Lung microvascular endothelial cell (primary cell): ENCODE measurements at regions not wholly inside any gene's neighbourhood (a gene's known extent, or its start where the extent isn't known, plus 50 kb on each side); places are given as distances from the start of the nearest gene placed in this dataset.

Experiments used
- DNase-seq, 2 donors: peaks; one replicate each; pipeline versions ENCODE4 v3.0.0 to v3.0.0-alpha.2; 2010; ENCODE audit warnings: low read depth in 2 of 2

DNA sequence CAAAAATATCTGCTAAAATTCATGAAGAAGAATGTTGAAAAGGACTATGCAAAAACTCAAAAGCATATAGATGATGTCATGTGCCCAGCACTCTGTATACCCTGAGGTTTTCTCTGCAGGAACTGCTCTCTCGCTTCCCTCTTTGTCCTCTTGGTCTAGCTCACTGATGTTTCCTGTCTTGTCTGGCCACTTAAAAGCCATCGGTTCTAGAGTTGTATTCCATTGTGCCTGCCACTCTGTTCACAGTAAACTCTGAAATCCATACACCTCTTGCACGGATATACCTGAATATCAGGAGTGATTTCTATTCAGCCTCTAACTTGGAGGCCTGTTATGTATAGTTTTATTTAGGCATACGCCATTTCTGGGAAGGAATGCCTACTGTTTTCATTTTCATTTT is 101.0 kb upstream of the CNTNAP4 start:
- DNase-seq: no peak

DNA sequence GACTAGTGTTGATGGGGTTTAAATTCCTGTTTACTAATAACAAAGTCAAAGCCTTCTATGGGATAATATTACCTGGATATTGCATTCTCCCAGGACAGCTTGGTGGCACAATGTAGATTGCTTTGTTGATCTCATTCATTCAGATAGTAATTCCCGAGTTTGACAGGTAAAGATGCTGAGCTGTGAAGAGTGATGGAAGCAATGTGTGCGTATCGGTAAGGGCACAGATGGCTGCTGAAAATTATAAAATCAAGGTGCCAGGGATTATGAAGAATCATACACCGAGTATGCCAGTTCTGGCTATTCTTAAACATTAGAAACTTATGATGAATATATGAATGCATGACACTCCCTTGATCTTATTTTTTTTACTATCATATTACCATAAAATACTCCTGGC is 100.6 kb upstream of the CNTNAP4 start:
- DNase-seq: no peak

DNA sequence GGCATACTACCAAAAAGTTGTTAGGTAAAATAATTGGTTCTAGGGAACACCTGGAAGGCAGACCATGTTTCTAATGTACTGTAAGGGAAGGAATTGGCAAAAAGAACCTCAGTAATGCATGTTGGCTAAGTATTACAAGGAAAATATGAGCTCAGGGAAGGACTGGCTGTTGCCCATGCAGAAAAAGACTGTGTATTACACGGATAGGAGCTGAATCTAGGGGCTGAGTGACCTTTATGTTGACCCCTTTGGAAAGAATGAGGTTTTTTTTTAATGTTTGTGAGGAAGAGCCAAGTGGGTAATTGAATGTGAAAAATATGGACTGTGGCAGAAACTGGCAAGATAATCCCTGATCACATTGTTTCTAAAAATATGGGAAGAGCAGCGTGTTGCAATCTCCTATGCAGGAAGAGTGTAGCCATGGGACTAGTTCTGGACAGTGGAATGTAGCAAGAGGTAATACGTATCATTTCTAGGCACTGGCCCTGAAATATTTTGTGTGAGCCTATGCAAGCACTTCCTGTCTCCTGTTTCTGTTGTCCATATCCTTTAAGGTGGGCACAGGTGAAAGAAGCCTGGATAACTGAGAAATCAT is 95.1 kb upstream of the CNTNAP4 start:
- no peak for DNase-seq

DNA sequence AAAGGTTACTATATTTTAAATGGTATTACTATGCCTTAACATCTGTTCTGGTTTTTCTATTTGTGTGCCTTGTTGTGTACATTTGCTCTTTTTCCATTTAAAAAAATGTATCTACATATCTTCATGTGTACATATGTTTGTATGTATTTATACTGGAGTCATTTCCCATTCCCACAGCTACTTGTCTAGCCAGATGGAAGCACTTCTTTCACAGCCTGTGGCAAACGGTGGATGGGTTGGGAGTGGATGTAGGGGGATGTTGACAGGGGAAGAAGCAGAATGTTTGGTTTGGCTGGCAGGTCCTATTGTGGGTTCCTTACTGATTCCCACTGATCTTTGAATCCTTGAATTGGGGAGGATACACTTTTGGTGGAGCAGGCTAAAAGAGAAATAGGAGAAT is 93.6 kb upstream of the CNTNAP4 start:
- DNase-seq: no peak

DNA sequence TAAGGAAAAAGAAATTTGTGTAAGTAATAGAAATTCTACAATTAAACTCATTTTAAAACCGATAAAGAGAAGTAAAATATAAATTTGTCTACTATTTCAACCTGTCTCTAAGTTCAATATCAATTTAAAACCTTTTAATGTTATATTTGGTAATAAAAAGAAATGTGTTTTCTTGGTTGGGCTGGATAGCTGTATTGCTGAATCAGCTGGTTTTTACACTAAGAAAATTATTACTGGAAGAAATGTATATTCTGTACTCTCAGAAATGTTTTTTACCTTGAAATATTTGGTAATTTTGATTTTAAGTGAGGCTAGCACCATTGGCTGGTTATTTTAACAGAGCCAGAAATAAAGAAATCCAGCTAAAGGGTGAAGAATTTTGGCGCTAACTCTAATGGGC is 87.1 kb upstream of the CNTNAP4 start:
- DNase-seq: no peak

DNA sequence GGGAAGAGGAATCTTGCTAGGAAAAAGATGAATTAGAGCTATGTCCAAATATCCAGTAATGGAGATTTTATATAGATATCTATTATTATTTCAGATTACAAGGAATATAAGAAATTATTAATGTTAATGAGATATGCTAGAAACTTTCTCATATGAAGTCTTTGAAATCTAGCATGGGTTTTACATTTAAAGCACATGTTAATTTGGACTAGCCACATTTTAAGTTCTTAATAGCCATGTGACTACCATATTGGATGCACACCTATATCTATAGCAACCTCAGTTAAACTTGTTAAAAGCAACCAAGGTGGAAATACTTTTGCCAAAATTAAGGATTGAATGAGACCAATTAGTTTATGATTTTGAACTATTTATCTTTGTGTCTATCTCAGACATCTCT is 86.7 kb upstream of the CNTNAP4 start:
- no peak for DNase-seq

DNA sequence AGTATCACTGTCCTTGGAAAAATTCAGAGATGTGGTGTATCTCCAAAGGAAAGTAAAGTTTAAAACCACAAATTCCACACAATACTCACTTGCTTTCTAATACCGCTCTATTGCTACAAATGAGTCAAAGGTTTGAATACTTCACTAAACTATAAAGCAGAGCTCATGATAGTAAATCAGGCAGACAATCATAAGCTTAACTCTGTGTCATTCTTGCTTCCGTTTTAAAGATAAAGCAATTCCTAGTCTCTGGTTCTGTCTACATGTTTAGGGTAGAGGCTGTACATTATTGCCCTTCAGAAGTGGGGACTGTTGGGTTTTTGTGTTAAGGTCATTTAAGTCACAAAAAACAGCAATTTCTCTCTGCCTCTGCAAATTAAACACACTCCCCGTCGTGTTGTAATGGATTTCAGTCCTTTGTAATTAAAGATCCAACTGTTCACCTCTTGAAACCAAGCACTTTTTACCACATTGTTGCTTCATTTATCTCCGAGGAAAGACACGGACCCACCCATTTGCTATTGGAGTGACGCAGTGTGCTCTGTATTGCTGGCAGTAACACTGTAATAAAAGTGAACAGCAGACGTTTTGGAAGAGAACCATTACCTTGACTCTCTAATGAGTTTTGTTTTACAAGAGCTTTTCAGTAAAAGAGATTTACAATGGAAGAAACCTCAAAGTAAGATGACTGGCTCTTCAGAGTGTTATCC is 83.1 kb upstream of the CNTNAP4 start:
- DNase-seq: no peak

DNA sequence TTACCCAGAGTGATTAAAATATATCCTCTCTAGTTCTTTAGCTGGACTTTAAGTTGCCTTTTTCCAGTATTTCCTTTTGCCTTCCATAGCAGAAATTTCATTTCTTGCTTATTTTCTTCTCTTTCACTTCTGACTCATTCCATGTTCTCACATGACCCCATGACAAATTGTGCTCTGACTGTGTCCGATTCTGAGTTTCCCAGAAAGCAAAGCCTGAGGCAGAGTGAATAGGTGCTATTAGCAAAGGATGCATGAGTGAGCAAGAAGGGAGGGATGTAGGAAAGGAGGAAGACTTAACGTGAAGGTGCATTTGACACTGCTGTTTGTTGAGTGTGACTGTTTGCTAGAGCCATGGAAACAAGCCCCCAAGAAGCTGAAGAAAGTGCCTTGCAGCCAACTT is 82.6 kb upstream of the CNTNAP4 start:
- DNase-seq: no peak

DNA sequence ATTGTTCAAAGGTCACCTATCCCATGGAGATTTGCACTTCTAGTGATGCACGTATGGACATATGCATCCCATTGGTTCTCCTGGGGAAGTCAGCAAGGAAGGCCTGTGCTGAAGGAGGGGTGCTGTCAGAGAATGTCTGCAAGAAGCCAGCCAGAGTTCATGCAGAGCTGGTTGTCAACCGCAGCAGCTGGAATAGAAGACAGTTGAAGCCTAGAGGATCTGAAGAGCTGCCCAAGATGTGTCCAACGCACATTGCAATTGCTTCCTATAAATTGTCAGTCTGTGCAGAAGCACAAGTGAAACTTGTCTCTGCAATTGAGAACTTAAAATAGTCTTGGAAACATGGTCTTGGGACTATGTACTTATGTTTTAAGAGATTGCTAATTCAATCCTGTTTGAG is 82.1 kb upstream of the CNTNAP4 start:
- DNase-seq: no peak

DNA sequence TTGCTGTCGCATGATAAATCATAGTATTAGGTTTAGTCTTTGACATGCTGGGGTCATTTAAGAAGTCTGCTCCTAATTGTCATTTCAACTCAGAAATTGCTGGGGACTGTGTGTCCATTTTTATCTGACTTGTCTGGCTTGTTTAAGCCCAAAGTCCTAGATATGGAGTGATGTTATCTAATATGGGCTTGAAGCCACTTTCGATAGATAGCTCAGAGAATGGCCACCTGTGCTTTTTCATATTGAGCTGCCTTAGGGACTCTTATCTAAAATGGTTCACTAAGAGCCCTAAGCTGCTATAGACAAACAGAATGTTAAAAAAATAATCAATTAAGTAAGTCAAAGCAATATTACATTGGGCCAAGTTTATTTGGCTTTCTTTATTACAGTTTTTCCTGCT is 81.6 kb upstream of the CNTNAP4 start:
- no peak for DNase-seq

DNA sequence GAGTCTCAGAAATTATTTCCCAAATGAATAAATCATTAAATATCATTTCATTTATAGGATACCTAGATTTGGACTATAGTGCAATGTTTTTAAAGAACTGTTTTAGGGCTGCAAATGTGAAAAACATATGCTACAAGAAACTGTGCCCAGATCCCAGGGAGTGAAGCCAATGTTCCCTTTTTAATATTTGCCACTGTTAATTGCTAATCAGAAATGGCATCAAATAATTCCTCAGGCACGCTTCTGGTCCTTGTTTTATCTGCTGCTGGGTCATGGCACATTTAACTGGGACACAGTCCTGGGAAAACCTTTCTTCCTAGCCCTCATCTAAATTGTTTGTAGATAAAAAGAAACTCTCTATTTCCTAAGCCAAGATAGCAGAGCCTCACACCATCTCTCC is 79.3 kb upstream of the CNTNAP4 start:
- DNase-seq: no peak

DNA sequence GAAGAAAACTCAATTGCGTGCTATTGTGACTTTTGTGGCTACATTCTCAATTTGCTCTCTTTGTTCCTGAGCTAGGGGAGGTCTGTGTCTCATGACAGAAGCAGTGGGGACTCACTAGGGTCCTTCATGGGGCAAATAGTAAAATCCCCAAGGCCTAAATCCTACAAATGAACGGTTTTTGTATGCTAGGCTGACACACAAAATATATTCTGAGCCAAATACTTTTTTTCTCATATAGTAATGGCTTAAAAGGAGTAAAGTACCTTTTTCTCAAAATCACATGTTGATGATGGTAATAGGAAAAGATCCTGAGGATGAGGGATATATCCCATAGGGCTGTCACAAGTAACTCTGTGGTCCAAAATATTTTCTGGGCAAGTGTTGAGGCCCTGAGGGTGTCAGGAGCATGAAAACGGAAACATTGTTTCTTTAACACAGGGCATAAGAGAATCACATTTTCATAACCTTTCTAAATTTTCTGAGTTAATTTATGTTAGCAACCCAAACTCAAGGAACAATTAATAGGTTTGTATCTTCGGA is 77.5 kb upstream of the CNTNAP4 start:
- DNase-seq: no peak

DNA sequence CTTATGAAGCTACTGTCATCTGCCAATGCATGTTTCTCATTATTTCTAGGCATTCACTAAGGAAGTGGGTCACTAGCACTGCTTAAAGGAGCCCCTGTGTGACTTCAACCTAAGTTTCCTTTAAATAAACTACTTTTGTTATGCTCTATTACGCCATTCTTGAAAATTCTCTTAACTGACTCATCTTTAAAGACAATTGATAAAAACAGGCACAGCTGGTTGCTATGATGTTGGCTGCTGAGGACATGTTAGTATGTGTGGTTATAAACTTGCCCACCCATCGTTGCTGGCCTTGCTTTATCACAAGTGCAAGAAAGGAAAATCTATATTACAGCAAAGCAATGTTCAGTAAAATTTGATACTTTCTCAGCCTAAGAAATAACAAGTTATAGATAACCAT is 75.8 kb upstream of the CNTNAP4 start:
- no peak for DNase-seq

DNA sequence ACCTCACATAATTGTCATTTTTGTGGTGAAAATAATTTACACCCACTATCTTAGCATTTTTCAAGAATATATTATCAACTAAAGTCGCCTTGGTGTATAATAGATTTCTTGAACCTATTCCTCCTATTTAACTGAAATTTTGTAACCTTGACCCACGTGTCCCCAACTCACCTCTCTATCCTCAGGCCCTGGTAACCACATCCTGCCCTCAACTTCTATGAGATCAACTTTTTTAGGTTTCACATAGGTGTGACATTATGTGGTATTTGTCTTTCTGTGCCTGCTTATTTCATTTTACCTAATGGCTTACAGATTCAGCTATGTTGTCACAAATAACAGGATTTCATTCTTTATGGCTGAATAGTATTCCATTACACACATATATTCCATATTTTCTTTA is 73.0 kb upstream of the CNTNAP4 start:
- no peak for DNase-seq

DNA sequence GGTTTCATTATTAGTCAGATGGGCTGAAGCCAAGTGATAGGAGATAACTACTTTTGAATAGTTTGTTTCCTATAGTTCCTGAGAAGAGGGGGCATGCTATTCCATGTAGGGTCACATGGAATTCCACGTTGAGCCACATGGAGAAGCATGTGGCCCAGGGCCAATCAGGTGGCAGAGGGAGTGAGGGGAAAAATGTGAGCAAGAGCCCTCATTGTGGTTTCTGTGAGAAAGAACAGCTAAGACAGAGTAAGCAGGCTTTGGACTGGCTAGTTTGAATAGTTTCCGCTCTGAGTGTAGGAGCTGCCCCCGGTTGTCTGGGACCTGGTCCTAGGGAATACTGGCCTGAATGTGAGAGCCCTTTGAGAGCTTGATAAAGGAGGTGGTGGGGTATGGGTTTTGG is 69.9 kb upstream of the CNTNAP4 start:
- no peak for DNase-seq

DNA sequence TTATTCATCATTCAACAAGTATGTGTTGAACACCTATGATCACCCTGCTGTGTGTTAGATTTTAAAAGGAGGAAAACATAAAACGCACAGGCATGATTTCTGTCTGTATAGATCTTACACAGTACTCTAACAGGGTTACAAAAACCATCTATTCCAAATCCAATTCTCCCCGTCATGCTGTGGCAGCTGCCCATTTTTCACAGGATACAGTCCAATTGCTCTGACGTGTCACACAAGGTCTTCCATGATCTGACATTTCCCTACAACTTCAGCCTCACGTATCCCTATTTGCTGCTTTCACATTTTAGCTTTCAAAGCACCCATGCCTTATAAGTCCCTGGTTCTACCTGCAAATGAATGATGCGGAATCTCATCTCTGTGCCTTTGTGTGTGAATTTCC is 67.0 kb upstream of the CNTNAP4 start:
- DNase-seq: no peak

DNA sequence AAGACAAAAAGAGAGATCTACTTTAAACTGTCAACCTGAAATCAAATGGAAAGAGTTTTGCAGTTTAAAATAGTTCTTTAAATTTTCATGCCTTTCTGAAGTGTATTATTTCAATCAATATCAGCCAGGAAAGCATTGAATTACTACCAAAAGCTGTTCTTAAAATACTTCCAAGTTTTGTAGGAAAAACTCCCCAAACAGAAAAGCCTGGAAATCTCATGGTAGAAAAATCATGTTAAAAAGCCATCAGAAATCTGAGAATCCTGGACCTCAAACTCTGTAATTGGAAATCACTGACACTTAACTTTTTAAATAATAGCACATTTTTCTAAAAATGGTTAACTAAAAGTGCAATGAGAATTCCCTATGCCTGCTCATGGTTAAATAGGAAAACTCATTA is 63.3 kb upstream of the CNTNAP4 start:
- no peak for DNase-seq

DNA sequence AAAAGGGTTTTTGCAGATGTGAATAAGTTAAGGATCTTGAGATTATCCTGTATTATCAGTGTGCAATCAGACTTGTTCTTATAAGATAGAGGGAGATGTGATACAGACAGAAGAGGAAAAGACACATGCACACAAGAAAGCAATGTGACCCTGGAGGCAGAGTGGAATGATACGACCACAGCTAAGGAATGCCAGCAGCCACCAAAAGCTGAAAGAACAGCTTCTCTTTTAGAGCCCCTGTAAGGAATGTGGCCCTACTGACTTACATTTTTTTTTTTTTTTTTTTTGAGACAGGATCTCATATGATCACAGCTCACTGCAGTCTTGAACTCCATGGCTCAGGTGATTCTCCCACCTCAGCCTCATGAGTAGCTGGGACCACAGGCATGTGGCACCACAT is 62.3 kb upstream of the CNTNAP4 start:
- DNase-seq: no peak

DNA sequence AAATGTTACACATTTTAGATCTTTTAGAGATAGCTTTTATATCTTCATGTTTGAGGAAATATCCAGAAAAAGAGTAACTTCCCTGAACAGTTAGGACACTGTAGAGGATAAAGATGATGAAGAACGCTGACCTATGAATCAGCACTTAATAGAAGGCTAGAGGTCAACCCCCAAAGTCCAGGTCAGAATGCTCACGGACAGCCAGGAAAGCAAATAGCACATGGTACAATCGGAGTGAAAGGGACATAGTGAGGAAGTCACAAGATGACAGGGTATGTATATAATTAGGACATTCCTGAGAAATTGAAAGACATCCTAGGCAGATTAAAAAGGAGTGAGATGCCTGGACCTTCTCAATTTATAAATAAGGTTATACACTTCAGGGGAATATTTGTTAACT is 55.1 kb upstream of the CNTNAP4 start:
- DNase-seq: no peak

DNA sequence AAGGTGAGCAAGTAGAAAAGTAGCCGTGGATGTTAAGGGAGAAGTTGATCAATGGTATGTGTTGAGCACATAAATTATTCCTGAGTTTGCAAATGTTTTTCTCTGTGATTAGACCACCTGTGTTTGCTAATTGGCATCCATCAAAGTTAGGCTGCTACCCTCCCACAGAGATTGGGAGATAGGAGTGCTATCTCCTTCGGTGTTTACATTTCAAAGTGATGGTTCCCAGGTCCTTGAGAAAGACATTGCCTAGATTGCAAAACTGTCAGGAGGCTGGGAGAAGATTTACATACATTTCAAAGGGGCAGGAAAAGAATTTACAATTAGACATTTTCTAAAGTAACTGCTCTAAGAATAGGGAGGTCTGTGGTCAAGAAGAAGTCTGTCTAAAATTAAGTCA is 54.3 kb upstream of the CNTNAP4 start:
- DNase-seq: no peak

DNA sequence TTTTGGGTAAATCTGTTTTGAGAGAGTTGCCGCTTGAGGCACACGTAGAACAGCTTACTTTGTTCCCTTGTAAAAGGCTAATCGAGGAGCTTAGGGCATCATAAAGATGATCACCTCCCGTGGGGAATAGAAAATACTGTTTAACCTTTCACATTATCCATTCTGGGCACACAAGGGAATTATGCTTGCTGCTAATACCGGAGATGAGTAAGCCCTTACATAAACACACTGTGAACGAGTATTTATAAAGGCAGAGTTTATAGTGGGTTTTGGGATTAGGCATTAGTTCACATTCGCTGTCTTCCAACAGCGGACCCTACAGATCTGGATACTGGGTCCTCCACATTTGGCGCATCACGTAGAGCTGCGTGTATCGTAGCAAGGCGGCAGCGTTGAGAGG is 51.2 kb upstream of the CNTNAP4 start:
- DNase-seq: no peak

DNA sequence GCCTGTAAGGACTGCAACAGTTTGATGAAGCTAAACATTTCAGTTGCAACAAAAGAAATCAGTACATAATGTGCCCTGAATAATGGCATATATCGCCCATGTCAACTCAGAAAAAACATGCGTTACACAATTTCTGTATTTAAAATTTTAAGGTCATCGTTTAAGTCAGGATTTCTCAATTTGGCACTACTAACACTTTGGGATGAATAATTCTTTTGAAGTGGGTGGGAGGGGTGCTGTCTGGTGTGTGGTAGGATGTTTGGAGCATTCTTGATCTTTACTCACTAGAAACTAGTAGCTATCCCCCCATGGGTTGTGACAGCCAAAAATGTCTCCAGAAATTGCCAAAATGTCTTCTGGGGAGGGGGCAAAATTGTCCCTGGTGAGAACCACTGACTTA is 50.7 kb upstream of the CNTNAP4 start:
- no peak for DNase-seq
